ENCODE measurements at regions not wholly inside any gene's neighbourhood (a gene's known extent, or its start where the extent isn't known, plus 50 kb on each side); places are given as distances from the start of the nearest gene placed in this dataset.

DNA sequence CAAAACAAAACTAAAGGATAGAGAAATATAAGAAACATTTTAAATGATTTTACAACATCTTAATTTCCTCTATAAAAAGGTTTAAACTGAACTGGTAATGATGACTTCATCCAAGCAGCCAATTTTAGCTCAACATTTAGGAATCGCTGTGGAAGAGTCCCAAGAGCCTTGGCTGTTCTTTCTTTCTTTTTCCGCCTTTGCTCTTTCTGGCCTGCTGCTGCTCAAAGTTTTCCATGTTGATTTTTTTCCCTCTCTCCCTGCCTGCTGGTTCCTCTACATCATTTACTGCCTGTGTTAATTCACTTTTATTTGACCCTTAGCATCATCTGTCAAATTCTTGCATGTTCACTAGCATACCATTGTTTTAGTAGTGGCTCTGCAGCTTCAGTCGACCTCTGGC lies 146.9 kb downstream of the EVX1 start:
- intact Hi-C loops (cut with DNase I) = no loop called here
- no peak overlapping the region for H3K27ac ChIP-seq

DNA sequence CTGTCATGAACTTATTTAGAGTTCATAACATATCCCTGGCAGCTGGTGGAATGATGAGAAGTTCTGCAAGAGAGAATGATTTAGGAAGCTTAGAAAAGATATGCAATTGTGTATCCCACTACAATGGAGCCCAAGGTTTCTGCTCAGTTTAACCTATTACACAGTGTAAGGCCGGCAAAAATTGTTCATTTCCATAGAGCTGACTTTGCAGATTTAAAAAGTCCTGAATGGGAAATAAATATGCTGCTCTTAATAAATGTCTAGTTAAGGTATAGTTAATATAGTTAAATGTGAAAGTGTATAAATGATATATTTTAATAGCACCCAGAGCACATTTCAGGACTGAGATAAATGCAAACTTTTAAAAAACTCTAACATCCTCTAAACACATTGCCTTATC lies 149.9 kb downstream of the EVX1 start:
- no peak overlapping the region for H3K27ac ChIP-seq
- intact Hi-C loops (cut with DNase I) = no loop called here
- no peak overlapping the region for H3K9ac ChIP-seq (ENCODE audit: low read depth in 2 of 2, low read length in 2 of 2)
- H3K36me3 ChIP-seq = no peaks in the 10 kb centered on the region
- H3K4me1 ChIP-seq = no peaks in the 10 kb centered on the region
- no peak overlapping the region for H3K4me3 ChIP-seq
- no peaks in the 10 kb centered on the region for H3K27me3 ChIP-seq
- TF ChIP-seq, protein P1, sequence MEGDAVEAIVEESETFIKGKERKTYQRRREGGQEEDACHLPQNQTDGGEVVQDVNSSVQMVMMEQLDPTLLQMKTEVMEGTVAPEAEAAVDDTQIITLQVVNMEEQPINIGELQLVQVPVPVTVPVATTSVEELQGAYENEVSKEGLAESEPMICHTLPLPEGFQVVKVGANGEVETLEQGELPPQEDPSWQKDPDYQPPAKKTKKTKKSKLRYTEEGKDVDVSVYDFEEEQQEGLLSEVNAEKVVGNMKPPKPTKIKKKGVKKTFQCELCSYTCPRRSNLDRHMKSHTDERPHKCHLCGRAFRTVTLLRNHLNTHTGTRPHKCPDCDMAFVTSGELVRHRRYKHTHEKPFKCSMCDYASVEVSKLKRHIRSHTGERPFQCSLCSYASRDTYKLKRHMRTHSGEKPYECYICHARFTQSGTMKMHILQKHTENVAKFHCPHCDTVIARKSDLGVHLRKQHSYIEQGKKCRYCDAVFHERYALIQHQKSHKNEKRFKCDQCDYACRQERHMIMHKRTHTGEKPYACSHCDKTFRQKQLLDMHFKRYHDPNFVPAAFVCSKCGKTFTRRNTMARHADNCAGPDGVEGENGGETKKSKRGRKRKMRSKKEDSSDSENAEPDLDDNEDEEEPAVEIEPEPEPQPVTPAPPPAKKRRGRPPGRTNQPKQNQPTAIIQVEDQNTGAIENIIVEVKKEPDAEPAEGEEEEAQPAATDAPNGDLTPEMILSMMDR (IDR thresholded peaks at IDR 0.05) = no peak
- DNase-seq = no peak
- no peaks in the 10 kb centered on the region for H3K9me3 ChIP-seq

More for the DNA sequence above, 146.9 kb downstream of the EVX1 start:
- Histone ChIP-seq H3K4me1 (no peaks in the 10 kb centered on the region), H3K9me3 (no peaks in the 10 kb centered on the region), H3K27me3 (no peaks in the 10 kb centered on the region), H3K4me3 (no peak overlapping the region), H3K36me3 (no peaks in the 10 kb centered on the region), H3K9ac (ENCODE audit: low read depth in 2 of 2, low read length in 2 of 2) (no peak overlapping the region)
- no peak for DNase-seq
- TF ChIP-seq, protein P1 (IDR thresholded peaks at IDR 0.05) = no peak

DNA sequence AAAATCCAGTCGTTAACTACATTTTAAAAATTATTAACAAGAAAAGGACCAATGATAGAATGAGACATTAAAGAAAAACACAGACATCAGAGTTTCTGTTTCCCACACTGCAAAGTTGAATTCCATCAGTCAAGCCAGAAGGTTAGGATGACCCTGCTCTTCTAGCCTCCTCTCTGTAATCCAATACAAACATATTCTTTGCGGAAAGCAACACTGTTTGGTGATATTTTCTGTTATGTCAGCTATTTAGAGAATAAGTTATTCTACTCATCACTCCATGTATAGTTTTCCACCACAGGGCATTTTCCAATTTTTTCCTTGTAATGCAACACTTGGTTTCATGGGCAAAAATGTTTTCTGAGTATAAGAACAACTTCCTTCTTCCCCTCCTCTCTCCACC lies 152.3 kb downstream of the EVX1 start:
- Histone ChIP-seq H3K27ac (no peak overlapping the region), H3K4me3 (no peak overlapping the region), H3K36me3 (no peaks in the 10 kb centered on the region), H3K9me3 (no peaks in the 10 kb centered on the region), H3K27me3 (no peaks in the 10 kb centered on the region), H3K4me1 (no peaks in the 10 kb centered on the region), H3K9ac (ENCODE audit: low read depth in 2 of 2, low read length in 2 of 2) (no peak overlapping the region)
- intact Hi-C loops (cut with DNase I) = no loop called here
- no peak for DNase-seq
- TF ChIP-seq, protein P1 (IDR thresholded peaks at IDR 0.05) = no peak

DNA sequence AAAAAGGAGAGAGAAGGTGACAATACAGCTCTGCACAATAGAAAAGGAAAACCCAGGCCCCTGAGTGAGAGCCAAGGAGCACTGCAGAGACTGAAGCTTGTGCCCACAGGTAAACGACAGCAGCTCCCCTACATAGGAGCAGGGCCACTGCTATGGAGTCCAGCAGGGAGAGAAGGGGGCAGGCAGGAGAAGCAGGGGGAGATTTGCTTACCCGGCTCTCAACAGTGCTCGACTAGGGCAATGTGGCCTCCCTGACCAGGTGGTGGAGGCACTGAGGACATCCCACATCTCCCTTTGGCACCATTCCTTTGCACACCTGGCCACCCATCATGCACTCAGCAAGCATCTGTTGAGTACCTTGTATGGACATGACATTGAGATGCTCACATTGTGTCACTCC lies 153.0 kb downstream of the EVX1 start:
- Histone ChIP-seq H3K27ac (no peak overlapping the region), H3K36me3 (no peaks in the 10 kb centered on the region), H3K9me3 (no peaks in the 10 kb centered on the region), H3K4me3 (no peak overlapping the region), H3K9ac (ENCODE audit: low read depth in 2 of 2, low read length in 2 of 2) (no peak overlapping the region), H3K4me1 (no peaks in the 10 kb centered on the region), H3K27me3 (no peaks in the 10 kb centered on the region)
- no peak for DNase-seq
- intact Hi-C loops (cut with DNase I) = no loop called here
- TF ChIP-seq, protein P1 (IDR thresholded peaks at IDR 0.05) = no peak

DNA sequence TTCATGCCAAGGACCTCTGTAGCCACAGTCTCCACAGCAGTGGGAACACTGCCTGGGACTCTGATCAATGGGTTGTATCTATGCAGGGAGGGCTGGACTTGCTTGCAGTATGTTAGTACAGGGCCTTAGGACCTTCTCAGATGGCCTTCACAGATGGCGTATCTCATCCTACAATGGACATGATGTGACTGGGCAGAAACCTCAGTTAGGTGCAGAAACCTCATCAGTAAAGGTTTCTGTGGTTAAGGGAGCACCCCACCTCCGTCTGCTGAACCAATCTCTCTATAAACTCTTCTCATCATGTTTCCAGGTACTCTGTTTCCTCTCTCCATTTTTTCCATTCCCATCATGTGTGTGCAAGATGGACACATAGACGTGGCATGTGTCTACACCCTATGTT lies 154.9 kb downstream of the EVX1 start:
- H3K4me3 ChIP-seq = no peak overlapping the region
- intact Hi-C loops (cut with DNase I) = no loop called here

More for the DNA sequence above, 154.9 kb downstream of the EVX1 start:
- no peaks in the 10 kb centered on the region for H3K9me3 ChIP-seq
- H3K27ac ChIP-seq = no peak overlapping the region
- H3K4me1 ChIP-seq = no peaks in the 10 kb centered on the region
- no peaks in the 10 kb centered on the region for H3K27me3 ChIP-seq
- TF ChIP-seq, protein P1 (IDR thresholded peaks at IDR 0.05) = no peak
- H3K36me3 ChIP-seq = no peaks in the 10 kb centered on the region
- DNase-seq = no peak
- H3K9ac ChIP-seq (ENCODE audit: low read depth in 2 of 2, low read length in 2 of 2) = no peak overlapping the region
